ENCODE measurements at regions not wholly inside any gene's neighbourhood (a gene's known extent, or its start where the extent isn't known, plus 50 kb on each side); places are given as distances from the start of the nearest gene placed in this dataset.

DNA sequence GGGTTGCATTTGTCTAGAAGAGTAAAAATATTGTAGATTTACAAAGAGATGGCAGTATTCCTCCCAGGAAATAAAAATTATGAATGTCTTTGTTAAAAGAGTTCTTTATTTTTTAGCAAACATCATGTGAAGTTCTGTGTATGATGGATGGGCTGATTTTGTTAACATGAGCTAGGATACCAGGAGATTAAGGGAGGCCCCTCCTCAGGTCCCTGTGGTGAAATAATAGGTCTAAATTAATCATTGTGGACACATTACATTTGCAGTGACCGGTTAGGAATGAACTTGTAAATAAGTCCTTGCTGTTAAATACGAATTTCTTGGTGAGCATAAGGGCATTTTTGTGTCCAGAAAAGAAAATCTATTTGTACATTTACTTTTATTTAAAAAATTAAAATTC lies 339.4 kb upstream of the PHF14 start:
- no peaks in the 10 kb centered on the region for H3K36me3 ChIP-seq (ENCODE audit: control insufficient read depth in 2 of 2, extremely low read depth in 1 of 2, insufficient read depth in 2 of 2, low read length in 2 of 2)
- H3K79me2 ChIP-seq (ENCODE audit: control insufficient read depth, insufficient read depth, low read length): no peaks in the 10 kb centered on the region
- no peak for FAIRE-seq
- no peak overlapping the region for H3K4me3 ChIP-seq (ENCODE audit: control insufficient read depth in 2 of 3, extremely low read depth in 1 of 3, insufficient read depth in 2 of 3, low read depth in 1 of 3, low read length in 3 of 3)
- H3K4me2 ChIP-seq (ENCODE audit: control insufficient read depth, extremely low read depth, insufficient read depth, low read depth, low read length): no peak overlapping the region
- no peaks in the 10 kb centered on the region for H4K20me1 ChIP-seq (ENCODE audit: control insufficient read depth, extremely low read depth, insufficient read depth, low read length)
- no peak overlapping the region for H3K9ac ChIP-seq (ENCODE audit: control insufficient read depth, extremely low read depth, insufficient read depth, low read length)
- H3K9me1 ChIP-seq (ENCODE audit: control insufficient read depth, extremely low read depth, insufficient read depth, low read length): no peaks in the 10 kb centered on the region
- H3K27me3 ChIP-seq (ENCODE audit: control insufficient read depth, extremely low read depth, insufficient read depth, low read length): no peaks in the 10 kb centered on the region
- dilution Hi-C loops (cut with MboI; ENCODE audit: extremely low pct_ligation_motif_present, low sequenced_read_pairs): no loop called here
- no peak overlapping the region for H3K27ac ChIP-seq (ENCODE audit: control insufficient read depth, insufficient read depth, low read length)
- H3K4me1 ChIP-seq (ENCODE audit: control insufficient read depth, extremely low read depth, insufficient read depth, low read length): no peaks in the 10 kb centered on the region
- TF ChIP-seq EZH2 (IDR thresholded peaks at IDR 0.05; ENCODE audit: low read length): no peak
- no peak for TF ChIP-seq CTCF (optimal IDR thresholded peaks at IDR 0.05 in 1 of 3, IDR thresholded peaks at IDR 0.05 in 1 of 3, conservative IDR thresholded peaks at IDR 0.05 in 1 of 3; ENCODE audit: extremely low read depth in 1 of 3, insufficient read depth in 2 of 3, low read length in 3 of 3)
- no peak overlapping the region for H2AFZ ChIP-seq (ENCODE audit: control insufficient read depth, low read length)
- no peak for DNase-seq (ENCODE audit: low read depth, low spot score)
- H3K9me3 ChIP-seq (ENCODE audit: control insufficient read depth, low read depth, low read length): no peaks in the 10 kb centered on the region

DNA sequence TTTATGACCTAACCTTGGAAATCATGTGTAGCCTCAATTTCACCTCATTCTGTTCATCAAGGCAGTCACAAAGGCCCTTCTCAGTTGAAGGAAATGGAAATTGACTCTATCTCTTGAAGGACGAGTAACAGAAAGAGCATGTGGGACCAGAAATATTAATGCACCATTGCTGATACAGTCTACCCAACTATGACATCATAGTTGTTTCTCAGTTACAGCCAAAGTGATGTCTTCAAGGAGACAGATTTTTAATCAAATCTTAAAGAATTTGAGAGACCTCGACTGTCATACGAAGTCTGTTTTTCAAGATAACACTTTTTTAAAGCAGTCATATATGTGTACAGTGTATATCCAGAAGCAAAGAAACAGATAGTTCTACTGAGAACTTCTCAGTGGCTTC lies 335.7 kb upstream of the PHF14 start:
- TF ChIP-seq CTCF (optimal IDR thresholded peaks at IDR 0.05 in 1 of 3, IDR thresholded peaks at IDR 0.05 in 1 of 3, conservative IDR thresholded peaks at IDR 0.05 in 1 of 3; ENCODE audit: extremely low read depth in 1 of 3, insufficient read depth in 2 of 3, low read length in 3 of 3) (no peak), EZH2 (IDR thresholded peaks at IDR 0.05; ENCODE audit: low read length) (no peak)
- Histone ChIP-seq H3K79me2 (ENCODE audit: control insufficient read depth, insufficient read depth, low read length) (no peaks in the 10 kb centered on the region), H3K9me1 (ENCODE audit: control insufficient read depth, extremely low read depth, insufficient read depth, low read length) (no peaks in the 10 kb centered on the region), H3K4me1 (ENCODE audit: control insufficient read depth, extremely low read depth, insufficient read depth, low read length) (no peaks in the 10 kb centered on the region), H3K4me3 (ENCODE audit: control insufficient read depth in 2 of 3, extremely low read depth in 1 of 3, insufficient read depth in 2 of 3, low read depth in 1 of 3, low read length in 3 of 3) (no peak overlapping the region), H3K36me3 (ENCODE audit: control insufficient read depth in 2 of 2, extremely low read depth in 1 of 2, insufficient read depth in 2 of 2, low read length in 2 of 2) (no peaks in the 10 kb centered on the region), H3K9me3 (ENCODE audit: control insufficient read depth, low read depth, low read length) (no peaks in the 10 kb centered on the region), H3K27ac (ENCODE audit: control insufficient read depth, insufficient read depth, low read length) (no peak overlapping the region), H3K4me2 (ENCODE audit: control insufficient read depth, extremely low read depth, insufficient read depth, low read depth, low read length) (no peak overlapping the region), H2AFZ (ENCODE audit: control insufficient read depth, low read length) (no peak overlapping the region), H3K9ac (ENCODE audit: control insufficient read depth, extremely low read depth, insufficient read depth, low read length) (no peak overlapping the region), H3K27me3 (ENCODE audit: control insufficient read depth, extremely low read depth, insufficient read depth, low read length) (no peaks in the 10 kb centered on the region), H4K20me1 (ENCODE audit: control insufficient read depth, extremely low read depth, insufficient read depth, low read length) (no peaks in the 10 kb centered on the region)
- dilution Hi-C loops (cut with MboI; ENCODE audit: extremely low pct_ligation_motif_present, low sequenced_read_pairs): no loop called here
- no peak for FAIRE-seq
- no peak for DNase-seq (ENCODE audit: low read depth, low spot score)

All from keratinocyte (primary cell).